HepG2 (cell line): ENCODE measurements at regions not wholly inside any gene's neighbourhood (a gene's known extent, or its start where the extent isn't known, plus 50 kb on each side); places are given as distances from the start of the nearest gene placed in this dataset.

Experiments
- ATAC-seq: fragments of 200-7000 bp; cut with Tn5 transposase; 3 replicates; pipeline ENCODE4 v1.9.1; 2020; ENCODE audit warnings: mild to moderate bottlenecking, moderate library complexity
- BruUV-seq: library from RNA; stranded (reverse); fragments of 400-500 nt; replicated peaks from 2 replicates; lab custom pipeline; 2021; lab: Mats Ljungman, UMichigan
- CTCF ChIA-PET: fragments of 300-600 bp; formaldehyde crosslinking; extraction: SDS; loops from one replicate; lab custom pipeline; 2021; ENCODE audit warnings: low total read pairs, inconsistent platforms, low intra/inter-chr PET ratio; lab: Yijun Ruan, JAX
- POLR2A ChIA-PET: fragments of 350-600 bp; sonication (Branson Sonifier 250); formaldehyde crosslinking; loops from one replicate; lab custom pipeline; 2020; ENCODE audit warnings: antibody characterized with exemption, inconsistent platforms; lab: Yijun Ruan, JAX
- DNase-seq: peaks from one replicate; pipeline ENCODE4 v3.0.0-alpha.2; 2015; ENCODE audit warnings: low spot score
- FAIRE-seq: peaks from 3 replicates; lab custom pipeline; 2011; peaks lifted over from hg19 to GRCh38; lab: Jason Lieb, UNC
- H2AFZ ChIP-seq: one replicate; pipeline ENCODE4 v1.6.1; 2011; ENCODE audit warnings: low read length, inconsistent platforms
- H3K27ac ChIP-seq: fragments of 300-600 bp; 3 replicates; pipeline ENCODE4 v1.8.0; 2011; ENCODE audit warnings: mixed run types, mild to moderate bottlenecking, mixed read lengths, low read length, inconsistent platforms; ENCODE audit not compliant: insufficient read depth; ENCODE audit errors: extremely low read length
- H3K27me3 ChIP-seq, 2 experiments: fragments of 200-600 bp in 1 of 2; 2 replicates in 1 of 2; 3 replicates in 1 of 2; pipeline versions ENCODE4 v1.6.0 to v1.8.0; 2011; ENCODE audit warnings: low read length in 2 of 2, mild to moderate bottlenecking in 2 of 2, moderate library complexity in 2 of 2, inconsistent platforms in 1 of 2; ENCODE audit not compliant: insufficient read depth in 2 of 2, control insufficient read depth in 1 of 2
- H3K36me3 ChIP-seq, 2 experiments: fragments of 200-600 bp in 1 of 2; replicated peaks in 1 of 2; 2 replicates in 1 of 2; 3 replicates in 1 of 2; pipeline versions ENCODE4 v1.5.1 to v1.8.0; 2011; ENCODE audit warnings: low read length in 2 of 2, inconsistent platforms in 1 of 2; ENCODE audit not compliant: insufficient read depth in 2 of 2, control insufficient read depth in 1 of 2
- H3K4me1 ChIP-seq: 2 replicates; pipeline ENCODE4 v1.5.1; 2012; ENCODE audit warnings: low read length, inconsistent platforms; ENCODE audit not compliant: insufficient read depth
- H3K4me2 ChIP-seq: 2 replicates; pipeline ENCODE4 v1.6.0; 2011; ENCODE audit warnings: low read depth, low read length, inconsistent platforms
- H3K4me3 ChIP-seq, 3 experiments: fragments of 200-600 bp in 1 of 3; sonication (generic), shearing (Covaris generic) in 1 of 3; replicated peaks in 1 of 3; 2 replicates each; pipeline ENCODE4 v1.5.1; 2011 to 2016; ENCODE audit warnings: low read length in 3 of 3, inconsistent platforms in 2 of 3, low read depth in 2 of 3, mild to moderate bottlenecking in 2 of 3, control low read depth in 1 of 3, mixed read lengths in 1 of 3; ENCODE audit not compliant: insufficient read depth in 1 of 3
- H3K79me2 ChIP-seq: one replicate; pipeline ENCODE4 v1.6.1; 2011; ENCODE audit warnings: low read length, inconsistent platforms; ENCODE audit not compliant: insufficient read depth
- H3K9ac ChIP-seq: 2 replicates; pipeline ENCODE4 v1.6.0; 2011; ENCODE audit warnings: mild to moderate bottlenecking, low read depth, low read length, inconsistent platforms; ENCODE audit not compliant: insufficient read depth
- H3K9me3 ChIP-seq: 2 replicates; pipeline ENCODE4 v1.5.1; 2012; ENCODE audit warnings: mild to moderate bottlenecking, low read length
- H4K20me1 ChIP-seq: 2 replicates; pipeline ENCODE4 v1.6.0; 2011; ENCODE audit warnings: inconsistent platforms, mild to moderate bottlenecking, low read length, moderate library complexity; ENCODE audit not compliant: insufficient read depth
- DZIP1 ChIP-seq: sonication (generic); formaldehyde crosslinking; IDR thresholded peaks from 2 replicates; pipeline ENCODE4 v1.5.0; 2020; ENCODE audit warnings: mild to moderate bottlenecking, missing genetic modification reagents
- KIAA2018 ChIP-seq: sonication (generic); formaldehyde crosslinking; IDR thresholded peaks from 2 replicates; pipeline ENCODE4 v1.5.0; 2020; ENCODE audit warnings: mild to moderate bottlenecking, missing genetic modification reagents, borderline replicate concordance
- MAFG ChIP-seq: sonication (generic); formaldehyde crosslinking; IDR thresholded peaks from 2 replicates; pipeline ENCODE4 v1.5.1; 2020; ENCODE audit warnings: mild to moderate bottlenecking, missing genetic modification reagents
- PPARG ChIP-seq: conservative IDR thresholded peaks from 2 replicates; pipeline ENCODE4 v1.6.1; 2016; ENCODE audit warnings: missing biosample characterization, missing genetic modification reagents
- ZNF264 ChIP-seq: sonication (generic); formaldehyde crosslinking; IDR thresholded peaks from 2 replicates; pipeline ENCODE4 v1.4.0; 2020; ENCODE audit warnings: missing genetic modification reagents
- ZNF382 ChIP-seq: sonication (generic); formaldehyde crosslinking; IDR thresholded peaks from 2 replicates; pipeline ENCODE4 v1.5.0; 2020; ENCODE audit warnings: missing genetic modification reagents, mild to moderate bottlenecking, borderline replicate concordance
- WGBS: methylation state at CpG from one replicate; pipeline ENCODE4 v1.1.6; 2017; ENCODE audit warnings: low lambda C conversion rate; 5-methylcytosine and 5-hydroxymethylcytosine counted together
- in situ Hi-C: cut with HindIII; loops from 2 replicates; pipeline ENCODE4 v1.10.0; 2017; ENCODE audit warnings: low pct_unique_long_range_greater_than_20kb; ENCODE audit not compliant: extremely low pct_ligation_motif_present
- intact Hi-C: fragments of 100-400 bp; cut with micrococcal nuclease; formaldehyde crosslinking; loops from one replicate; pipeline ENCODE4 v1.10.0; 2022; ENCODE audit not compliant: unreplicated experiment

- POLR2A ChIA-PET = no interaction called here
- 39% methylated on average over 10 of the region's 13 CpGs for WGBS
- TF ChIP-seq ZNF264 (CRISPR knock-in tag) (no peak), MAFG (no peak), DZIP1 (CRISPR knock-in tag) (0 out of 2 replicates have a peak, but pooled peaks have one; percentile 38)
These were observed 114.2 kb downstream of the METRNL start for GRCh38 chr17:83193336-83194185.

GRCh38 chr17:83194186-83194561, 114.8 kb downstream of the METRNL start:
- TF ChIP-seq ZNF382 (no peak), PPARG (no peak), KIAA2018 (no peak)
- intact Hi-C loops = no loop called here
- DNase-seq = no peak
- Histone ChIP-seq H3K79me2 (no peaks in the 10 kb centered on the region), H3K4me2 (no peak overlapping the region), H3K9ac (no peak overlapping the region), H2AFZ (no peak overlapping the region), H3K4me3 (no peak overlapping the region), H3K27ac (no peak overlapping the region), H3K36me3 (no peaks in the 10 kb centered on the region), H3K9me3 (no peaks in the 10 kb centered on the region), H4K20me1 (peaks cover 6% of the 10 kb centered on the region; the same call in 1 of the 2 replicates), H3K4me1 (peaks cover 13% of the 10 kb centered on the region), H3K27me3 (peaks cover 10 to 64% of the 10 kb centered on the region in 2 experiments; a peak in 4 of 5 replicates)
- POLR2A ChIA-PET = no interaction called here
- CTCF ChIA-PET = no interaction called here
- FAIRE-seq = no peak
- no peak for ATAC-seq
- WGBS = 54% methylated on average over 6 of the region's 7 CpGs
- no TSS peak for BruUV-seq
- in situ Hi-C loops = no loop called here

More at GRCh38 chr17:83193336-83194185, 114.2 kb downstream of the METRNL start:
- DNase-seq (no peak), FAIRE-seq (no peak), ATAC-seq (no peak)
- Histone ChIP-seq H3K79me2 (no peaks in the 10 kb centered on the region), H2AFZ (no peak overlapping the region), H3K4me1 (peaks cover 17% of the 10 kb centered on the region), H3K36me3 (no peaks in the 10 kb centered on the region), H3K9me3 (no peaks in the 10 kb centered on the region), H3K4me3 (no peak overlapping the region), H3K27ac (no peak overlapping the region), H3K9ac (no peak overlapping the region), H4K20me1 (peaks cover 6% of the 10 kb centered on the region; the same call in 1 of the 2 replicates), H3K4me2 (no peak overlapping the region), H3K27me3 (peaks cover 8 to 64% of the 10 kb centered on the region in 2 experiments; a peak in 4 of 5 replicates)
- intact Hi-C loops (no loop called here), in situ Hi-C loops (no loop called here)
- CTCF ChIA-PET = no interaction called here
- BruUV-seq = no TSS peak
